Testis (tissue), 2 donors: ENCODE measurements at regions not wholly inside any gene's neighbourhood (a gene's known extent, or its start where the extent isn't known, plus 50 kb on each side); places are given as distances from the start of the nearest gene placed in this dataset.

Experiments used
- CTCF ChIP-seq, 3 experiments: fragments of 450-650 bp in 2 of 3; fragments of 200-600 bp in 1 of 3; sonication (generic) in 1 of 3; IDR thresholded peaks; one replicate each; pipeline ENCODE4 v1.5.1; 2016 to 2019; ENCODE audit warnings: antibody characterized with exemption in 3 of 3, mild to moderate bottlenecking in 2 of 3, moderate library complexity in 1 of 3
- POLR2A ChIP-seq: fragments of 450-650 bp; IDR thresholded peaks from one replicate; pipeline ENCODE4 v1.6.1; 2017; ENCODE audit warnings: antibody characterized with exemption, mild to moderate bottlenecking, moderate library complexity

GRCh38 chr4:127069675-127070074 is 563.1 kb upstream of the INTU start:
- TF ChIP-seq CTCF (IDR thresholded peaks at IDR 0.05) (no peak), POLR2A (no peak)
